BJ (cell line): ENCODE measurements at regions not wholly inside any gene's neighbourhood (a gene's known extent, or its start where the extent isn't known, plus 50 kb on each side); places are given as distances from the start of the nearest gene placed in this dataset.
"Not testable (repeated sequence)": the region's sequence is repeated elsewhere in the genome, so short reads cannot be mapped to it uniquely, and the experiment has no call there.

Experiments used
- CTCF ChIA-PET: fragments of 350-600 bp; formaldehyde crosslinking; extraction: SDS; loops from one replicate; lab custom pipeline; 2021; ENCODE audit warnings: antibody characterized with exemption, inconsistent platforms; lab: Yijun Ruan, JAX
- POLR2A ChIA-PET: fragments of 300-600 bp; sonication (Branson Sonifier 250); formaldehyde crosslinking; extraction: SDS; loops from one replicate; lab custom pipeline; 2021; ENCODE audit warnings: antibody characterized with exemption; lab: Charles Lee
- DNase-seq: peaks from one replicate; pipeline ENCODE4 v3.0.0-alpha.2; 2011; ENCODE audit warnings: low read depth
- H3K27me3 ChIP-seq: 2 replicates; pipeline ENCODE4 v1.6.0; 2011; ENCODE audit warnings: low read length; ENCODE audit not compliant: control insufficient read depth, insufficient read depth
- H3K36me3 ChIP-seq: 2 replicates; pipeline ENCODE4 v1.5.1; 2011; ENCODE audit warnings: low read length; ENCODE audit not compliant: control insufficient read depth, insufficient read depth
- H3K4me3 ChIP-seq: 2 replicates; pipeline ENCODE4 v1.5.1; 2011; ENCODE audit warnings: low read depth, mild to moderate bottlenecking, control low read depth, low read length
- CTCF ChIP-seq: IDR thresholded peaks from 2 replicates; pipeline ENCODE4 v1.5.1; 2011; ENCODE audit warnings: low read depth, mild to moderate bottlenecking, control low read depth, inconsistent platforms, low read length, moderate library complexity; ENCODE audit not compliant: insufficient read depth

GRCh38 chr5:18605186-18605585 lies 970.9 kb downstream of the TAF11L14 start:
- TF ChIP-seq CTCF, result no peak
- POLR2A ChIA-PET, result no interaction called here
- CTCF ChIA-PET, result no interaction called here
- no peaks in the 10 kb centered on the region for H3K27me3 ChIP-seq
- DNase-seq, result no peak
- H3K4me3 ChIP-seq, result no peak overlapping the region
- no peaks in the 10 kb centered on the region for H3K36me3 ChIP-seq

- no peak for TF ChIP-seq CTCF
- CTCF ChIA-PET, result no interaction called here
- Histone ChIP-seq H3K36me3 (no peaks in the 10 kb centered on the region), H3K4me3 (no peak overlapping the region), H3K27me3 (no peaks in the 10 kb centered on the region)
- no peak for DNase-seq
- POLR2A ChIA-PET, result no interaction called here
These were observed 973.3 kb downstream of the TAF11L14 start for GRCh38 chr5:18607570-18607969.

GRCh38 chr5:18617191-18617590 lies 982.9 kb downstream of the TAF11L14 start:
- H3K4me3 ChIP-seq, H3K27me3 ChIP-seq, POLR2A ChIA-PET, H3K36me3 ChIP-seq, DNase-seq, CTCF ChIA-PET: not testable (repeated sequence)

GRCh38 chr5:18630458-18631045 lies 996.3 kb downstream of the TAF11L14 start:
- Histone ChIP-seq H3K27me3 (no peaks in the 10 kb centered on the region), H3K4me3 (no peak overlapping the region), H3K36me3 (no peaks in the 10 kb centered on the region)
- ChIA-PET POLR2A (no interaction called here), CTCF (no interaction called here)
- no peak for TF ChIP-seq CTCF
- no peak for DNase-seq

- H3K4me3 ChIP-seq, result no peak overlapping the region
- ChIA-PET POLR2A (no interaction called here), CTCF (no interaction called here)
- TF ChIP-seq CTCF, result no peak
- no peaks in the 10 kb centered on the region for H3K27me3 ChIP-seq
- H3K36me3 ChIP-seq, result no peaks in the 10 kb centered on the region
- no peak for DNase-seq
These were observed 1018.4 kb downstream of the TAF11L14 start for GRCh38 chr5:18652404-18653215.
